K562 (cell line): ENCODE measurements at regions not wholly inside any gene's neighbourhood (a gene's known extent, or its start where the extent isn't known, plus 50 kb on each side); places are given as distances from the start of the nearest gene placed in this dataset.

ENCODE experiments used
- ATAC-seq: fragments of 200-7000 bp; cut with Tn5 transposase; 3 replicates; pipeline ENCODE4 v1.9.1; 2020; ENCODE audit warnings: moderate library complexity
- BruUV-seq: library from RNA; stranded (reverse); fragments of 400-500 nt; replicated peaks from 2 replicates; lab custom pipeline; 2021; lab: Mats Ljungman, UMichigan
- CTCF ChIA-PET: fragments of 300-600 bp; formaldehyde crosslinking; extraction: SDS; loops from one replicate; lab custom pipeline; 2021; ENCODE audit warnings: low intra/inter-chr PET ratio; lab: Yijun Ruan, JAX
- POLR2A ChIA-PET: fragments of 300-600, 350-650 bp; sonication (Branson Sonifier 250); formaldehyde crosslinking; extraction: SDS; loops from one replicate; lab custom pipeline; 2021; ENCODE audit warnings: antibody characterized with exemption, inconsistent platforms; lab: Yijun Ruan, JAX
- DNase-seq, 4 experiments: peaks; one replicate each; pipeline versions ENCODE4 v3.0.0 to v3.0.0-alpha.2; 2011 to 2018; ENCODE audit warnings: low spot score in 3 of 4, mixed read lengths in 3 of 4; ENCODE audit errors: extremely low read depth in 1 of 4
- FAIRE-seq: peaks from 2 replicates; lab custom pipeline; 2011; peaks lifted over from hg19 to GRCh38; lab: Jason Lieb, UNC
- H2AFZ ChIP-seq: 2 replicates; pipeline ENCODE4 v1.6.0; 2011; ENCODE audit warnings: low read depth, low read length, control low read depth, inconsistent platforms
- H3K27ac ChIP-seq: fragments of 200-600 bp; 3 replicates; pipeline ENCODE4 v1.8.0; 2011; ENCODE audit warnings: low read depth, mild to moderate bottlenecking, control low read depth, inconsistent platforms, low read length, moderate library complexity, mixed read lengths; ENCODE audit errors: extremely low read depth
- H3K27me3 ChIP-seq, 2 experiments: fragments of 300-600 bp in 1 of 2; 2 replicates in 1 of 2; 3 replicates in 1 of 2; pipeline versions ENCODE4 v1.6.0 to v1.8.0; 2011; ENCODE audit warnings: inconsistent platforms in 2 of 2, low read length in 2 of 2, mild to moderate bottlenecking in 1 of 2, mixed read lengths in 1 of 2, moderate library complexity in 1 of 2; ENCODE audit not compliant: control insufficient read depth in 2 of 2, insufficient read depth in 2 of 2
- H3K36me3 ChIP-seq: fragments of 300-600 bp; 3 replicates; pipeline ENCODE4 v1.8.0; 2011; ENCODE audit warnings: mild to moderate bottlenecking, low read length, inconsistent platforms; ENCODE audit not compliant: control insufficient read depth, insufficient read depth
- H3K4me1 ChIP-seq, 2 experiments: fragments of 200-600 bp in 1 of 2; replicated peaks in 1 of 2; 2 replicates in 1 of 2; 3 replicates in 1 of 2; pipeline versions ENCODE4 v1.5.1 to v1.8.0; 2011; ENCODE audit warnings: inconsistent platforms in 2 of 2, low read length in 2 of 2, mild to moderate bottlenecking in 1 of 2, mixed read lengths in 1 of 2, moderate library complexity in 1 of 2; ENCODE audit not compliant: control insufficient read depth in 2 of 2, insufficient read depth in 2 of 2
- H3K4me2 ChIP-seq: 2 replicates; pipeline ENCODE4 v1.6.1; 2011; ENCODE audit warnings: low read length, control low read depth, inconsistent platforms, mixed read lengths; ENCODE audit not compliant: insufficient read depth
- H3K4me3 ChIP-seq: fragments of 200-600 bp; sonication (generic), shearing (Covaris generic); 2 replicates; pipeline ENCODE4 v1.5.1; 2016; ENCODE audit warnings: control low read depth, inconsistent platforms
- H3K79me2 ChIP-seq: fragments of 200-600 bp; 3 replicates; pipeline ENCODE4 v1.8.0; 2011; ENCODE audit warnings: low read length, inconsistent platforms; ENCODE audit not compliant: control insufficient read depth, insufficient read depth
- H3K9ac ChIP-seq, 2 experiments: 2 replicates each; pipeline versions ENCODE4 v1.6.0 to v1.6.1; 2011; ENCODE audit warnings: low read depth in 2 of 2, low read length in 2 of 2, control low read depth in 1 of 2, inconsistent platforms in 1 of 2, mild to moderate bottlenecking in 1 of 2, mixed read lengths in 1 of 2; ENCODE audit not compliant: insufficient read depth in 1 of 2
- H3K9me1 ChIP-seq: one replicate; pipeline ENCODE4 v1.6.0; 2011; ENCODE audit warnings: inconsistent platforms, mild to moderate bottlenecking, low read length, moderate library complexity; ENCODE audit not compliant: control insufficient read depth, insufficient read depth
- H3K9me3 ChIP-seq: replicated peaks from 2 replicates; pipeline ENCODE4 v1.5.1; 2011; ENCODE audit warnings: low read depth, low read length, inconsistent platforms; ENCODE audit not compliant: control insufficient read depth, insufficient read depth
- H4K20me1 ChIP-seq: replicated peaks from 2 replicates; pipeline ENCODE4 v1.6.1; 2011; ENCODE audit warnings: low read length, inconsistent platforms, mixed read lengths; ENCODE audit not compliant: control insufficient read depth, insufficient read depth
- C11orf30 ChIP-seq: fragments of 450-650 bp; IDR thresholded peaks from 2 replicates; pipeline ENCODE4 v1.6.1; 2016; ENCODE audit warnings: low read depth, mild to moderate bottlenecking
- ELF2 ChIP-seq: fragments of 250-450 bp; sonication (Bioruptor Pico); IDR thresholded peaks from 2 replicates; pipeline ENCODE4 v1.5.0; 2021; ENCODE audit warnings: mild to moderate bottlenecking
- GTF2E2 ChIP-seq: fragments of 200-800 bp; sonication (Bioruptor generic); IDR thresholded peaks from 2 replicates; pipeline ENCODE4 v1.6.1; 2016; ENCODE audit warnings: missing genetic modification characterization, missing compliant biosample characterization
- PPARD ChIP-seq: fragments of 250-450 bp; sonication (Bioruptor Pico); IDR thresholded peaks from 2 replicates; pipeline ENCODE4 v1.8.0; 2022; ENCODE audit warnings: inconsistent platforms, mild to moderate bottlenecking, moderate library complexity
- TFE3 ChIP-seq: fragments of 450-650 bp; formaldehyde crosslinking; IDR thresholded peaks from 2 replicates; pipeline ENCODE4 v1.4.0; 2020; ENCODE audit warnings: mild to moderate bottlenecking, mixed read lengths
- TOE1 ChIP-seq, 2 experiments: fragments of 450-650 bp in 1 of 2; sonication (generic) in 1 of 2; formaldehyde crosslinking in 1 of 2; IDR thresholded peaks; 2 replicates each; pipeline versions ENCODE4 v1.7.1 to v1.8.0; 2016 to 2022; ENCODE audit warnings: borderline replicate concordance in 2 of 2, mild to moderate bottlenecking in 2 of 2, antibody characterized with exemption in 1 of 2, inconsistent platforms in 1 of 2, low read depth in 1 of 2, missing genetic modification reagents in 1 of 2, moderate library complexity in 1 of 2
- ZNF316 ChIP-seq: fragments of 450-650 bp; IDR thresholded peaks from 2 replicates; pipeline ENCODE4 v1.6.1; 2016
- WGBS: fragments of 100-300 bp; shearing (Covaris generic); methylation state at CpG from one replicate; pipeline ENCODE4 v1.1.6; 2016; ENCODE audit warnings: low coverage, mixed read lengths; ENCODE audit not compliant: insufficient coverage; ENCODE audit errors: missing lambda C conversion rate; 5-methylcytosine and 5-hydroxymethylcytosine counted together
- in situ Hi-C: fragments of 300-500 bp; cut with MboI; formaldehyde crosslinking; loops from 4 replicates; pipeline ENCODE4 v1.15.0; 2018; ENCODE audit warnings: inconsistent platforms, mixed read lengths
- intact Hi-C: fragments of 100-400 bp; cut with micrococcal nuclease; formaldehyde crosslinking; loops from 2 replicates; pipeline ENCODE4 v1.14.2; 2022

- H3K36me3 ChIP-seq: no peaks in the 10 kb centered on the region
- H3K4me2 ChIP-seq: no peak overlapping the region
- POLR2A ChIA-PET: no interaction called here
- FAIRE-seq (no peak), ATAC-seq (no peak), DNase-seq (no peak)
- TF ChIP-seq TFE3 (CRISPR knock-in tag) (no peak), C11orf30 (0 out of 2 replicates have a peak, but pooled peaks have one; percentile 7), TOE1 (IDR thresholded peaks at IDR 0.05; ENCODE audit: borderline replicate concordance) (no peak), TOE1 (CRISPR knock-in tag; IDR thresholded peaks at IDR 0.05; ENCODE audit: borderline replicate concordance, low read depth) (no peak), ELF2 (no peak), ZNF316 (peak; percentile 44; the same call in 1 of the 2 replicates), GTF2E2 (no peak), PPARD (no peak)
- CTCF ChIA-PET: no interaction called here
- no peak overlapping the region for H2AFZ ChIP-seq
- no peak overlapping the region for H3K9ac ChIP-seq
- no TSS peak for BruUV-seq
- H3K79me2 ChIP-seq: no peaks in the 10 kb centered on the region
- H3K9me3 ChIP-seq: no peaks in the 10 kb centered on the region; the same call in 1 of the 2 replicates
- WGBS: 0% methylated on average over 4 of the region's 4 CpGs
- H4K20me1 ChIP-seq: no peaks in the 10 kb centered on the region
- no peaks in the 10 kb centered on the region for H3K27me3 ChIP-seq
- H3K4me3 ChIP-seq: no peak overlapping the region
- H3K4me1 ChIP-seq: no peaks in the 10 kb centered on the region
- H3K27ac ChIP-seq: no peak overlapping the region
- H3K9me1 ChIP-seq: no peaks in the 10 kb centered on the region
- in situ Hi-C loops (no loop called here), intact Hi-C loops (no loop called here)
Measured at GRCh38 chr9:118583414-118583813, 785.8 kb downstream of the BRINP1 start.
